ENCODE measurements at regions not wholly inside any gene's neighbourhood (a gene's known extent, or its start where the extent isn't known, plus 50 kb on each side); places are given as distances from the start of the nearest gene placed in this dataset.

- DNase-seq, result no peak
- Histone ChIP-seq H3K4me3 (no peak overlapping the region), H3K9me3 (no peaks in the 10 kb centered on the region), H3K36me3 (no peaks in the 10 kb centered on the region), H3K27ac (no peak overlapping the region), H3K4me1 (no peaks in the 10 kb centered on the region), H3K27me3 (no peaks in the 10 kb centered on the region)
- in situ Hi-C loops (cut with MboI; ENCODE audit: low pct_ligation_motif_present in 1 of 4, low pct_unique_long_range_greater_than_20kb in 1 of 4, low sequenced_read_pairs in 3 of 4), result no loop called here
- intact Hi-C loops (cut with DNase I; ENCODE audit: low total_unique reads), result no loop called here
- no peak for TF ChIP-seq CTCF (IDR thresholded peaks at IDR 0.05)
- TF ChIP-seq EP300 (IDR thresholded peaks at IDR 0.05; ENCODE audit: low read depth), result no peak
- no peak for TF ChIP-seq POLR2A (IDR thresholded peaks at IDR 0.05)
- TF ChIP-seq POLR2AphosphoS5 (IDR thresholded peaks at IDR 0.05), result no peak
- WGBS, 2 donors (ENCODE audit: low coverage in 1 of 2), result 42 to 81% methylated on average over 5 to 25 of the region's 25 CpGs
Observed at GRCh38 chr5:3142261-3143027, 391.0 kb upstream of the IRX2 start.

- 78 to 87% methylated on average over 5 to 7 of the region's 7 CpGs for WGBS, 2 donors (ENCODE audit: low coverage in 1 of 2)
- H3K9me3 ChIP-seq, result no peaks in the 10 kb centered on the region
- H3K27ac ChIP-seq, result no peak overlapping the region
- no peaks in the 10 kb centered on the region for H3K4me1 ChIP-seq
- in situ Hi-C loops (cut with MboI; ENCODE audit: low pct_ligation_motif_present in 1 of 4, low pct_unique_long_range_greater_than_20kb in 1 of 4, low sequenced_read_pairs in 3 of 4) (no loop called here), intact Hi-C loops (cut with DNase I; ENCODE audit: low total_unique reads) (no loop called here)
- TF ChIP-seq EP300 (IDR thresholded peaks at IDR 0.05; ENCODE audit: low read depth) (no peak), CTCF (IDR thresholded peaks at IDR 0.05) (no peak), POLR2AphosphoS5 (IDR thresholded peaks at IDR 0.05) (no peak), POLR2A (IDR thresholded peaks at IDR 0.05) (no peak)
- no peak overlapping the region for H3K4me3 ChIP-seq
- H3K27me3 ChIP-seq, result no peaks in the 10 kb centered on the region
- no peaks in the 10 kb centered on the region for H3K36me3 ChIP-seq
- DNase-seq, result no peak
Observed at GRCh38 chr5:3140117-3140516, 388.6 kb upstream of the IRX2 start.

- Histone ChIP-seq H3K36me3 (no peaks in the 10 kb centered on the region), H3K27me3 (no peaks in the 10 kb centered on the region), H3K9me3 (no peaks in the 10 kb centered on the region), H3K27ac (no peak overlapping the region), H3K4me3 (no peak overlapping the region), H3K4me1 (no peaks in the 10 kb centered on the region)
- intact Hi-C loops (cut with DNase I; ENCODE audit: low total_unique reads), result no loop called here
- TF ChIP-seq EP300 (IDR thresholded peaks at IDR 0.05; ENCODE audit: low read depth), result no peak
- TF ChIP-seq CTCF (IDR thresholded peaks at IDR 0.05), result no peak
- TF ChIP-seq POLR2A (IDR thresholded peaks at IDR 0.05), result no peak
- TF ChIP-seq POLR2AphosphoS5 (IDR thresholded peaks at IDR 0.05), result no peak
- WGBS, 2 donors (ENCODE audit: low coverage in 1 of 2), result 40 to 75% methylated on average over 1 to 6 of the region's 6 CpGs
- no peak for DNase-seq
- in situ Hi-C loops (cut with MboI; ENCODE audit: low pct_ligation_motif_present in 1 of 4, low pct_unique_long_range_greater_than_20kb in 1 of 4, low sequenced_read_pairs in 3 of 4), result no loop called here
Observed at GRCh38 chr5:3139499-3139931, 388.0 kb upstream of the IRX2 start.

- DNase-seq, result no peak
- TF ChIP-seq CTCF (IDR thresholded peaks at IDR 0.05), result no peak
- TF ChIP-seq POLR2AphosphoS5 (IDR thresholded peaks at IDR 0.05), result no peak
- no peak for TF ChIP-seq EP300 (IDR thresholded peaks at IDR 0.05; ENCODE audit: low read depth)
- TF ChIP-seq POLR2A (IDR thresholded peaks at IDR 0.05), result no peak
- no peaks in the 10 kb centered on the region for H3K9me3 ChIP-seq
- no peaks in the 10 kb centered on the region for H3K4me1 ChIP-seq
- H3K36me3 ChIP-seq, result no peaks in the 10 kb centered on the region
- no peak overlapping the region for H3K4me3 ChIP-seq
- 65% methylated on average over 8 of the region's 8 CpGs; no CpG with 5 or more reads in 1 of the 2 donors for WGBS, 2 donors (ENCODE audit: low coverage in 1 of 2)
- in situ Hi-C loops (cut with MboI; ENCODE audit: low pct_ligation_motif_present in 1 of 4, low pct_unique_long_range_greater_than_20kb in 1 of 4, low sequenced_read_pairs in 3 of 4) (no loop called here), intact Hi-C loops (cut with DNase I; ENCODE audit: low total_unique reads) (no loop called here)
- H3K27me3 ChIP-seq, result no peaks in the 10 kb centered on the region
- H3K27ac ChIP-seq, result no peak overlapping the region
Observed at GRCh38 chr5:3131161-3131560, 379.7 kb upstream of the IRX2 start.

Data from transverse colon (tissue), 4 donors.